SK-N-MC (cell line): ENCODE measurements at regions not wholly inside any gene's neighbourhood (a gene's known extent, or its start where the extent isn't known, plus 50 kb on each side); places are given as distances from the start of the nearest gene placed in this dataset.
A peak's percentile ranks its signal among the peaks of the same experiment; 100 is the strongest.
"Not testable (repeated sequence)": the region's sequence is repeated elsewhere in the genome, so short reads cannot be mapped to it uniquely, and the experiment has no call there.

Experiments used
- DNase-seq: peaks from one replicate; pipeline ENCODE4 v3.0.0-alpha.2; 2011; ENCODE audit warnings: low read depth, low spot score
- H3K27ac ChIP-seq: fragments of 200-600 bp; sonication (generic); 2 replicates; pipeline ENCODE4 v1.5.1; 2016; ENCODE audit warnings: mixed run types
- H3K36me3 ChIP-seq: fragments of 200-600 bp; sonication (generic); 2 replicates; pipeline ENCODE4 v1.6.1; 2017; ENCODE audit warnings: antibody characterized with exemption, low read length, mixed read lengths; ENCODE audit not compliant: insufficient read depth
- H3K4me3 ChIP-seq: fragments of 200-600 bp; sonication (generic); 2 replicates; pipeline ENCODE4 v1.5.1; 2016
- H3K9ac ChIP-seq: fragments of 200-600 bp; sonication (generic); 2 replicates; pipeline ENCODE4 v1.8.0; 2017; ENCODE audit warnings: mixed run types, mixed read lengths; ENCODE audit not compliant: insufficient read length
- H3K9me3 ChIP-seq: fragments of 200-600 bp; sonication (generic); 2 replicates; pipeline ENCODE4 v1.6.1; 2017; ENCODE audit warnings: low read depth, mild to moderate bottlenecking, antibody characterized with exemption, low read length, moderate library complexity, mixed read lengths
- EZH2 ChIP-seq: fragments of 200-600 bp; sonication (generic); IDR thresholded peaks from one replicate; pipeline ENCODE4 v1.6.1; 2017; ENCODE audit warnings: antibody characterized with exemption
- FOXP2 ChIP-seq: optimal IDR thresholded peaks from 2 replicates; pipeline ENCODE3; 2011; ENCODE audit warnings: mild to moderate bottlenecking, moderate library complexity; ENCODE audit not compliant: insufficient read depth; ENCODE audit errors: extremely low read length, control extremely low read depth
- POLR2AphosphoS5 ChIP-seq: IDR thresholded peaks from 2 replicates; pipeline ENCODE4 v1.6.1; 2012; ENCODE audit warnings: mild to moderate bottlenecking, low read depth, low read length, borderline replicate concordance

GRCh38 chr5:74391410-74391809 lies 249.1 kb downstream of the ENC1 start:
- H3K27ac ChIP-seq, result no peak overlapping the region
- DNase-seq, result no peak
- H3K4me3 ChIP-seq, result no peak overlapping the region
- TF ChIP-seq EZH2, result no peak
- TF ChIP-seq FOXP2, result no peak
- no peak for TF ChIP-seq POLR2AphosphoS5
- no peak overlapping the region for H3K9ac ChIP-seq
- H3K36me3 ChIP-seq, result no peaks in the 10 kb centered on the region
- peaks cover 3% of the 10 kb centered on the region; the same call in 1 of the 2 replicates for H3K9me3 ChIP-seq

GRCh38 chr5:74390822-74391221 lies 249.7 kb downstream of the ENC1 start:
- H3K27ac ChIP-seq, result no peak overlapping the region
- H3K9ac ChIP-seq, result no peak overlapping the region
- no peak for DNase-seq
- no peak overlapping the region for H3K4me3 ChIP-seq
- peaks cover 3% of the 10 kb centered on the region; the same call in 1 of the 2 replicates for H3K9me3 ChIP-seq
- TF ChIP-seq POLR2AphosphoS5, result no peak
- no peak for TF ChIP-seq FOXP2
- no peak for TF ChIP-seq EZH2
- no peaks in the 10 kb centered on the region for H3K36me3 ChIP-seq

GRCh38 chr5:74390306-74390637 lies 250.3 kb downstream of the ENC1 start:
- DNase-seq, result no peak
- Histone ChIP-seq H3K27ac (no peak overlapping the region), H3K36me3 (no peaks in the 10 kb centered on the region), H3K9ac (no peak overlapping the region), H3K9me3 (peaks cover 3% of the 10 kb centered on the region; the same call in 1 of the 2 replicates), H3K4me3 (no peak overlapping the region)
- TF ChIP-seq FOXP2, result no peak
- no peak for TF ChIP-seq EZH2
- no peak for TF ChIP-seq POLR2AphosphoS5

GRCh38 chr5:74389531-74390305 lies 250.8 kb downstream of the ENC1 start:
- TF ChIP-seq FOXP2, result no peak
- TF ChIP-seq POLR2AphosphoS5, result no peak
- no peak for TF ChIP-seq EZH2
- Histone ChIP-seq H3K27ac (no peak overlapping the region), H3K36me3 (no peaks in the 10 kb centered on the region), H3K9me3 (peaks cover 3% of the 10 kb centered on the region; the same call in 1 of the 2 replicates), H3K4me3 (no peak overlapping the region), H3K9ac (no peak overlapping the region)
- no peak for DNase-seq

- H3K36me3 ChIP-seq, H3K9ac ChIP-seq, H3K4me3 ChIP-seq, H3K9me3 ChIP-seq, DNase-seq, H3K27ac ChIP-seq: not testable (repeated sequence)
Measured at GRCh38 chr5:74388411-74388810, 252.1 kb downstream of the ENC1 start.

GRCh38 chr5:74386571-74387334 lies 253.8 kb downstream of the ENC1 start:
- H3K27ac ChIP-seq, result no peak overlapping the region
- no peak for DNase-seq
- H3K9ac ChIP-seq, result no peak overlapping the region
- no peak overlapping the region for H3K4me3 ChIP-seq
- no peaks in the 10 kb centered on the region for H3K36me3 ChIP-seq
- H3K9me3 ChIP-seq, result peaks cover 3% of the 10 kb centered on the region; the same call in 1 of the 2 replicates
- TF ChIP-seq EZH2 (no peak), POLR2AphosphoS5 (no peak)

- Histone ChIP-seq H3K9ac (no peak overlapping the region), H3K27ac (peak overlapping the region; percentile 83), H3K9me3 (peaks cover 3% of the 10 kb centered on the region; the same call in 1 of the 2 replicates), H3K4me3 (peak overlapping the region; percentile 63), H3K36me3 (no peaks in the 10 kb centered on the region)
- TF ChIP-seq EZH2 (no peak), FOXP2 (no peak), POLR2AphosphoS5 (peak; percentile 66; the same call in 1 of the 2 replicates)
- DNase-seq, result peak; percentile 93
Measured at GRCh38 chr5:74384851-74385250, 255.7 kb downstream of the ENC1 start.

GRCh38 chr5:74382987-74383593 lies 257.4 kb downstream of the ENC1 start:
- Histone ChIP-seq H3K9ac (no peak overlapping the region), H3K36me3 (no peaks in the 10 kb centered on the region), H3K9me3 (peaks cover 3% of the 10 kb centered on the region; the same call in 1 of the 2 replicates), H3K27ac (no peak overlapping the region; the same call in 1 of the 2 replicates), H3K4me3 (no peak overlapping the region)
- TF ChIP-seq POLR2AphosphoS5 (no peak), FOXP2 (no peak), EZH2 (no peak)
- DNase-seq, result no peak
